NCI-H128 (cell line): ENCODE measurements at regions not wholly inside any gene's neighbourhood (a gene's known extent, or its start where the extent isn't known, plus 50 kb on each side); places are given as distances from the start of the nearest gene placed in this dataset.
"Not testable (repeated sequence)": the region's sequence is repeated elsewhere in the genome, so short reads cannot be mapped to it uniquely, and the experiment has no call there.

Experiments used
- DNase-seq: peaks from one replicate; lab custom pipeline; 2025; ENCODE audit not compliant: unreplicated experiment; lab: John Stamatoyannopoulos, UW

GRCh38 chr5:56402266-56403220 is 169.4 kb upstream of the ANKRD55 start:
- DNase-seq, result no peak

GRCh38 chr5:56397796-56398195 is 164.7 kb upstream of the ANKRD55 start:
- not testable (repeated sequence) for DNase-seq

GRCh38 chr5:56396634-56397033 is 163.5 kb upstream of the ANKRD55 start:
- DNase-seq, result no peak

- no peak for DNase-seq
Measured at GRCh38 chr5:56389261-56389660, 156.1 kb upstream of the ANKRD55 start.

GRCh38 chr5:56388229-56388985 is 155.3 kb upstream of the ANKRD55 start:
- no peak for DNase-seq

- DNase-seq, result no peak
Measured at GRCh38 chr5:56386046-56386445, 152.9 kb upstream of the ANKRD55 start.

- DNase-seq, result no peak
Measured at GRCh38 chr5:56384186-56384585, 151.1 kb upstream of the ANKRD55 start.

- no peak for DNase-seq
Measured at GRCh38 chr5:56383761-56384160, 150.6 kb upstream of the ANKRD55 start.

- DNase-seq, result no peak
Measured at GRCh38 chr5:56382896-56383295, 149.8 kb upstream of the ANKRD55 start.

- DNase-seq, result no peak
Measured at GRCh38 chr5:56377573-56377972, 144.4 kb upstream of the ANKRD55 start.

GRCh38 chr5:56376128-56376527 is 143.0 kb upstream of the ANKRD55 start:
- DNase-seq, result no peak

- DNase-seq, result no peak
Measured at GRCh38 chr5:56375011-56375410, 141.9 kb upstream of the ANKRD55 start.

- not testable (repeated sequence) for DNase-seq
Measured at GRCh38 chr5:56372491-56372890, 139.4 kb upstream of the ANKRD55 start.

- DNase-seq, result no peak
Measured at GRCh38 chr5:56369361-56369811, 136.3 kb upstream of the ANKRD55 start.

GRCh38 chr5:56367748-56368147 is 134.6 kb upstream of the ANKRD55 start:
- no peak for DNase-seq

- no peak for DNase-seq
Measured at GRCh38 chr5:56366986-56367385, 133.9 kb upstream of the ANKRD55 start.

GRCh38 chr5:56361398-56361797 is 128.3 kb upstream of the ANKRD55 start:
- DNase-seq, result no peak

GRCh38 chr5:56360816-56361215 is 127.7 kb upstream of the ANKRD55 start:
- DNase-seq, result no peak

- no peak for DNase-seq
Measured at GRCh38 chr5:56359809-56360685, 126.9 kb upstream of the ANKRD55 start.

- DNase-seq, result no peak
Measured at GRCh38 chr5:56358703-56359681, 125.9 kb upstream of the ANKRD55 start.
